Epithelial cell of esophagus (primary cell): ENCODE measurements at regions not wholly inside any gene's neighbourhood (a gene's known extent, or its start where the extent isn't known, plus 50 kb on each side); places are given as distances from the start of the nearest gene placed in this dataset.

Source experiments
- DNase-seq: peaks from one replicate; pipeline ENCODE4 v3.0.0; 2010; ENCODE audit warnings: low read depth
- H3K4me3 ChIP-seq: 2 replicates; pipeline ENCODE4 v1.5.1; 2011; ENCODE audit warnings: mild to moderate bottlenecking, low read length, control low read depth
- CTCF ChIP-seq: IDR thresholded peaks from 2 replicates; pipeline ENCODE4 v1.5.1; 2011; ENCODE audit warnings: low read depth, mild to moderate bottlenecking, low read length, control low read depth, inconsistent platforms; ENCODE audit not compliant: insufficient read depth; ENCODE audit errors: missing control alignments

GRCh38 chr13:56189439-56189838, 951.3 kb upstream of the PRR20A start:
- DNase-seq, result no peak
- H3K4me3 ChIP-seq, result no peak overlapping the region
- no peak for TF ChIP-seq CTCF

- no peak for TF ChIP-seq CTCF
- no peak for DNase-seq
- no peak overlapping the region for H3K4me3 ChIP-seq
Measured at GRCh38 chr13:56189978-56190377, 950.7 kb upstream of the PRR20A start.

- H3K4me3 ChIP-seq, result no peak overlapping the region
- no peak for TF ChIP-seq CTCF
- no peak for DNase-seq
Measured at GRCh38 chr13:56198350-56198749, 942.4 kb upstream of the PRR20A start.

- no peak for DNase-seq
- no peak overlapping the region for H3K4me3 ChIP-seq
- no peak for TF ChIP-seq CTCF
Measured at GRCh38 chr13:56201834-56202233, 938.9 kb upstream of the PRR20A start.

GRCh38 chr13:56216221-56216620, 924.5 kb upstream of the PRR20A start:
- no peak for DNase-seq
- H3K4me3 ChIP-seq, result no peak overlapping the region
- TF ChIP-seq CTCF, result no peak

GRCh38 chr13:56247692-56248091, 893.0 kb upstream of the PRR20A start:
- TF ChIP-seq CTCF, result no peak
- H3K4me3 ChIP-seq, result no peak overlapping the region
- no peak for DNase-seq

GRCh38 chr13:56271686-56272085, 869.0 kb upstream of the PRR20A start:
- H3K4me3 ChIP-seq, result no peak overlapping the region
- no peak for TF ChIP-seq CTCF
- DNase-seq, result no peak
